Astrocyte (in vitro differentiated cells and primary cell): ENCODE measurements at regions not wholly inside any gene's neighbourhood (a gene's known extent, or its start where the extent isn't known, plus 50 kb on each side); places are given as distances from the start of the nearest gene placed in this dataset.

Experiments
- DNase-seq: peaks from one replicate; pipeline ENCODE4 v3.0.0-alpha.2; 2010; ENCODE audit warnings: low read depth
- FAIRE-seq: peaks from 2 replicates; lab custom pipeline; 2011; peaks lifted over from hg19 to GRCh38; lab: Jason Lieb, UNC
- H2AFZ ChIP-seq: 2 replicates; pipeline ENCODE4 v1.6.0; 2012; ENCODE audit warnings: low read depth, low read length, inconsistent platforms
- H3K27ac ChIP-seq: 2 replicates; pipeline ENCODE4 v1.5.1; 2011; ENCODE audit warnings: low read depth, low read length, inconsistent platforms
- H3K27me3 ChIP-seq: 2 replicates; pipeline ENCODE4 v1.6.0; 2011; ENCODE audit warnings: low read length, inconsistent platforms; ENCODE audit not compliant: insufficient read depth
- H3K36me3 ChIP-seq: 2 replicates; pipeline ENCODE4 v1.5.1; 2011; ENCODE audit warnings: low read length, inconsistent platforms; ENCODE audit not compliant: insufficient read depth
- H3K4me1 ChIP-seq: 2 replicates; pipeline ENCODE4 v1.5.1; 2011; ENCODE audit warnings: low read length, inconsistent platforms; ENCODE audit not compliant: insufficient read depth
- H3K4me2 ChIP-seq: 2 replicates; pipeline ENCODE4 v1.6.0; 2012; ENCODE audit warnings: low read length, inconsistent platforms
- H3K4me3 ChIP-seq: 2 replicates; pipeline ENCODE4 v1.5.1; 2011; ENCODE audit warnings: low read depth, mild to moderate bottlenecking, low read length, inconsistent platforms; ENCODE audit not compliant: insufficient read depth
- H3K79me2 ChIP-seq: 2 replicates; pipeline ENCODE4 v1.6.0; 2012; ENCODE audit warnings: mild to moderate bottlenecking, low read length, inconsistent platforms; ENCODE audit not compliant: insufficient read depth
- H3K9ac ChIP-seq: 2 replicates; pipeline ENCODE4 v1.6.0; 2012; ENCODE audit warnings: mild to moderate bottlenecking, low read length, inconsistent platforms
- H3K9me3 ChIP-seq: 2 replicates; pipeline ENCODE4 v1.5.1; 2012; ENCODE audit warnings: low read depth, mild to moderate bottlenecking, low read length, inconsistent platforms; ENCODE audit not compliant: insufficient read depth
- H4K20me1 ChIP-seq: 2 replicates; pipeline ENCODE4 v1.6.0; 2012; ENCODE audit warnings: low read length, inconsistent platforms; ENCODE audit not compliant: insufficient read depth
- H3K27ac Mint-ChIP-seq: one replicate; pipeline ENCODE4 v1.8.0; 2021; ENCODE audit warnings: mild to moderate bottlenecking, mixed read lengths; ENCODE audit not compliant: unreplicated experiment
- H3K27me3 Mint-ChIP-seq: one replicate; pipeline ENCODE4 v1.8.0; 2021; ENCODE audit warnings: low read depth, mixed read lengths; ENCODE audit not compliant: unreplicated experiment
- H3K36me3 Mint-ChIP-seq: one replicate; pipeline ENCODE4 v1.8.0; 2021; ENCODE audit warnings: low read depth, mixed read lengths; ENCODE audit not compliant: unreplicated experiment
- H3K4me1 Mint-ChIP-seq: one replicate; pipeline ENCODE4 v1.8.0; 2021; ENCODE audit warnings: low read depth, mixed read lengths; ENCODE audit not compliant: unreplicated experiment
- H3K4me3 Mint-ChIP-seq: one replicate; pipeline ENCODE4 v1.8.0; 2021; ENCODE audit warnings: mild to moderate bottlenecking, moderate library complexity, mixed read lengths; ENCODE audit not compliant: unreplicated experiment
- H3K9me3 Mint-ChIP-seq: one replicate; pipeline ENCODE4 v1.8.0; 2021; ENCODE audit warnings: mild to moderate bottlenecking, mixed read lengths; ENCODE audit not compliant: unreplicated experiment
- CTCF ChIP-seq: IDR thresholded peaks from 2 replicates; pipeline ENCODE4 v1.5.1; 2011; ENCODE audit warnings: low read depth, mild to moderate bottlenecking, inconsistent platforms, low read length, moderate library complexity; ENCODE audit not compliant: insufficient read depth
- EZH2 ChIP-seq: IDR thresholded peaks from 2 replicates; pipeline ENCODE4 v1.6.1; 2012; ENCODE audit warnings: mild to moderate bottlenecking, low read length, inconsistent platforms; ENCODE audit not compliant: insufficient read depth

- Mint-ChIP-seq H3K9me3 (no peaks in the 10 kb centered on the region), H3K4me3 (no peak overlapping the region), H3K4me1 (no peaks in the 10 kb centered on the region), H3K27ac (no peak overlapping the region), H3K27me3 (peaks cover 5% of the 10 kb centered on the region), H3K36me3 (no peaks in the 10 kb centered on the region)
- H3K4me1 ChIP-seq = no peaks in the 10 kb centered on the region
- no peaks in the 10 kb centered on the region for H3K27me3 ChIP-seq
- no peaks in the 10 kb centered on the region for H3K9me3 ChIP-seq
- no peak overlapping the region for H3K9ac ChIP-seq
- DNase-seq = no peak
- TF ChIP-seq EZH2 (no peak), CTCF (no peak)
- H3K27ac ChIP-seq = no peak overlapping the region
- H3K4me2 ChIP-seq = no peak overlapping the region
- no peaks in the 10 kb centered on the region for H4K20me1 ChIP-seq
- H2AFZ ChIP-seq = no peak overlapping the region
- H3K36me3 ChIP-seq = no peaks in the 10 kb centered on the region
- no peak for FAIRE-seq
- no peaks in the 10 kb centered on the region for H3K79me2 ChIP-seq
- no peak overlapping the region for H3K4me3 ChIP-seq
These were observed 118.7 kb upstream of the NUDT7 start for GRCh38 chr16:77603656-77604055.

- Mint-ChIP-seq H3K27me3 (no peaks in the 10 kb centered on the region), H3K9me3 (peaks cover 1% of the 10 kb centered on the region)
These were observed 111.8 kb upstream of the NUDT7 start for GRCh38 chr16:77610496-77610895.

More at GRCh38 chr16:77610496-77610895, 111.8 kb upstream of the NUDT7 start:
- Mint-ChIP-seq H3K4me1 (peaks cover 4% of the 10 kb centered on the region), H3K36me3 (no peaks in the 10 kb centered on the region), H3K27ac (no peak overlapping the region), H3K4me3 (no peak overlapping the region)
- H3K79me2 ChIP-seq = no peaks in the 10 kb centered on the region
- FAIRE-seq (no peak), DNase-seq (no peak)
- no peak overlapping the region for H3K27ac ChIP-seq
- H3K27me3 ChIP-seq = no peaks in the 10 kb centered on the region
- H3K4me2 ChIP-seq = no peak overlapping the region
- TF ChIP-seq CTCF = no peak
- no peak for TF ChIP-seq EZH2
- H3K9me3 ChIP-seq = no peaks in the 10 kb centered on the region
- no peaks in the 10 kb centered on the region for H3K36me3 ChIP-seq
- no peak overlapping the region for H2AFZ ChIP-seq
- H3K4me3 ChIP-seq = no peak overlapping the region
- H4K20me1 ChIP-seq = no peaks in the 10 kb centered on the region
- H3K9ac ChIP-seq = no peak overlapping the region
- no peaks in the 10 kb centered on the region for H3K4me1 ChIP-seq
